GM23338 (cell line): ENCODE measurements at regions not wholly inside any gene's neighbourhood (a gene's known extent, or its start where the extent isn't known, plus 50 kb on each side); places are given as distances from the start of the nearest gene placed in this dataset.

Experiments used
- ATAC-seq: fragments of 200-7000 bp; cut with Tn5 transposase; 3 replicates; pipeline ENCODE4 v1.9.1; 2020
- DNase-seq: peaks from one replicate; pipeline ENCODE4 v3.0.0-alpha.2; 2015; ENCODE audit warnings: low spot score
- H2AFZ ChIP-seq: fragments of 200-600 bp; sonication (generic); 2 replicates; pipeline ENCODE4 v1.8.0; 2016; ENCODE audit warnings: antibody characterized with exemption, mild to moderate bottlenecking, moderate library complexity
- H3F3A ChIP-seq: fragments of 200-600 bp; sonication (generic); replicated peaks from 2 replicates; pipeline ENCODE4 v1.8.0; 2017; ENCODE audit warnings: antibody characterized with exemption, mixed run types, low read depth
- H3K27ac ChIP-seq: fragments of 200-600 bp; sonication (generic); 2 replicates; pipeline ENCODE4 v1.6.1; 2016; ENCODE audit warnings: low read depth
- H3K27me3 ChIP-seq: fragments of 200-600 bp; sonication (generic); 2 replicates; pipeline ENCODE4 v1.8.0; 2016; ENCODE audit warnings: mild to moderate bottlenecking, mixed run types, moderate library complexity; ENCODE audit not compliant: insufficient read depth
- H3K36me3 ChIP-seq: fragments of 200-600 bp; sonication (generic); 2 replicates; pipeline ENCODE4 v1.8.0; 2016; ENCODE audit warnings: mild to moderate bottlenecking; ENCODE audit not compliant: insufficient read depth
- H3K4me1 ChIP-seq: fragments of 200-600 bp; sonication (generic); 2 replicates; pipeline ENCODE4 v1.8.0; 2016; ENCODE audit warnings: mild to moderate bottlenecking, moderate library complexity; ENCODE audit not compliant: insufficient read depth
- H3K4me2 ChIP-seq: fragments of 200-600 bp; sonication (generic); 2 replicates; pipeline ENCODE4 v1.7.1; 2017; ENCODE audit warnings: mixed run types
- H3K4me3 ChIP-seq: fragments of 200-600 bp; sonication (generic); 2 replicates; pipeline ENCODE4 v1.6.1; 2016; ENCODE audit warnings: mixed run types
- H3K79me2 ChIP-seq: fragments of 200-600 bp; sonication (generic); replicated peaks from 2 replicates; pipeline ENCODE4 v1.8.0; 2017; ENCODE audit warnings: mild to moderate bottlenecking; ENCODE audit not compliant: insufficient read depth
- H3K9me2 ChIP-seq: fragments of 200-600 bp; sonication (generic); 2 replicates; pipeline ENCODE4 v1.8.0; 2017; ENCODE audit not compliant: insufficient read depth
- H4K20me1 ChIP-seq: fragments of 200-600 bp; sonication (generic); replicated peaks from 2 replicates; pipeline ENCODE4 v1.8.0; 2017; ENCODE audit warnings: mild to moderate bottlenecking; ENCODE audit not compliant: insufficient read depth
- H3K27ac Mint-ChIP-seq: 2 replicates; pipeline ENCODE4 v1.8.0; 2020; ENCODE audit warnings: inconsistent platforms, mild to moderate bottlenecking, moderate library complexity, mixed read lengths
- H3K27me3 Mint-ChIP-seq: 3 replicates; pipeline ENCODE4 v1.8.0; 2022; ENCODE audit warnings: low read depth, mild to moderate bottlenecking, moderate library complexity, mixed read lengths, inconsistent platforms; ENCODE audit not compliant: insufficient read depth, poor library complexity
- H3K36me3 Mint-ChIP-seq: 3 replicates; pipeline ENCODE4 v1.8.0; 2021; ENCODE audit warnings: low read depth, mild to moderate bottlenecking, inconsistent platforms, moderate library complexity, mixed read lengths
- H3K4me1 Mint-ChIP-seq: 3 replicates; pipeline ENCODE4 v1.8.0; 2020; ENCODE audit warnings: mild to moderate bottlenecking, inconsistent platforms, mixed read lengths
- H3K4me3 Mint-ChIP-seq: 3 replicates; pipeline ENCODE4 v1.8.0; 2021; ENCODE audit warnings: moderate library complexity, mild to moderate bottlenecking, inconsistent platforms, mixed read lengths
- H3K9me3 Mint-ChIP-seq: 3 replicates; pipeline ENCODE4 v1.8.0; 2020; ENCODE audit warnings: moderate library complexity, mild to moderate bottlenecking, inconsistent platforms, mixed read lengths
- ETS1 ChIP-seq: IDR thresholded peaks from 2 replicates; pipeline ENCODE4 v1.6.1; 2016; ENCODE audit warnings: antibody characterized with exemption
- EZH2 ChIP-seq: fragments of 200-600 bp; sonication (generic); IDR thresholded peaks from one replicate; pipeline ENCODE4 v1.8.0; 2017; ENCODE audit warnings: antibody characterized with exemption, mild to moderate bottlenecking, low read depth; ENCODE audit not compliant: unreplicated experiment
- STAT1 ChIP-seq: IDR thresholded peaks from one replicate; pipeline ENCODE4 v1.6.1; 2016; ENCODE audit warnings: antibody characterized with exemption; ENCODE audit not compliant: unreplicated experiment
- ZNF114 ChIP-seq: fragments of 250-450 bp; sonication (Bioruptor Pico); IDR thresholded peaks from 2 replicates; pipeline ENCODE4 v1.5.0; 2020; ENCODE audit warnings: mild to moderate bottlenecking, moderate library complexity
- ZNF331 ChIP-seq: fragments of 250-450 bp; sonication (Bioruptor Pico); IDR thresholded peaks from 2 replicates; pipeline ENCODE4 v1.5.0; 2020; ENCODE audit warnings: low read depth, mild to moderate bottlenecking, moderate library complexity
- ZNF462 ChIP-seq: fragments of 250-450 bp; sonication (Bioruptor Pico); IDR thresholded peaks from 2 replicates; pipeline ENCODE4 v1.5.0; 2020; ENCODE audit warnings: mild to moderate bottlenecking, moderate library complexity

- Mint-ChIP-seq H3K9me3 (no peaks in the 10 kb centered on the region), H3K4me3 (no peak overlapping the region), H3K4me1 (no peaks in the 10 kb centered on the region), H3K36me3 (no peaks in the 10 kb centered on the region), H3K27me3 (peaks cover 4% of the 10 kb centered on the region), H3K27ac (no peak overlapping the region)
- H3K27ac ChIP-seq = no peak overlapping the region
- ATAC-seq (no peak), DNase-seq (no peak)
- no peaks in the 10 kb centered on the region for H3K36me3 ChIP-seq
- H3K4me2 ChIP-seq = no peak overlapping the region
- no peak for TF ChIP-seq ZNF331 (CRISPR knock-in tag)
- TF ChIP-seq STAT1 = no peak
- TF ChIP-seq ETS1 = no peak
- no peak for TF ChIP-seq ZNF462 (CRISPR knock-in tag)
- no peak for TF ChIP-seq EZH2
- no peaks in the 10 kb centered on the region for H3F3A ChIP-seq
- H3K9me2 ChIP-seq = peaks cover 4% of the 10 kb centered on the region
- no peak overlapping the region for H2AFZ ChIP-seq
- H3K4me1 ChIP-seq = no peaks in the 10 kb centered on the region
- H3K27me3 ChIP-seq = no peaks in the 10 kb centered on the region
- H3K4me3 ChIP-seq = no peak overlapping the region
- H4K20me1 ChIP-seq = no peaks in the 10 kb centered on the region
- no peaks in the 10 kb centered on the region for H3K79me2 ChIP-seq
Observed at GRCh38 chr6:1544000-1544399, 65.7 kb upstream of the FOXC1 start.

- ATAC-seq = no peak
- H3F3A ChIP-seq = no peaks in the 10 kb centered on the region
- H3K36me3 Mint-ChIP-seq = no peaks in the 10 kb centered on the region
- no peak for TF ChIP-seq STAT1
- TF ChIP-seq ZNF114 (CRISPR knock-in tag) = no peak
- TF ChIP-seq ETS1 = no peak
Observed at GRCh38 chr6:1544603-1545002, 65.1 kb upstream of the FOXC1 start.

More at GRCh38 chr6:1544603-1545002, 65.1 kb upstream of the FOXC1 start:
- H3K4me1 Mint-ChIP-seq = no peaks in the 10 kb centered on the region
- H3K9me3 Mint-ChIP-seq = no peaks in the 10 kb centered on the region
- Histone ChIP-seq H2AFZ (no peak overlapping the region), H3K9me2 (peaks cover 4% of the 10 kb centered on the region), H3K27me3 (no peaks in the 10 kb centered on the region), H4K20me1 (no peaks in the 10 kb centered on the region), H3K27ac (no peak overlapping the region), H3K4me2 (no peak overlapping the region), H3K4me3 (no peak overlapping the region), H3K4me1 (no peaks in the 10 kb centered on the region), H3K36me3 (no peaks in the 10 kb centered on the region), H3K79me2 (no peaks in the 10 kb centered on the region)
- no peak overlapping the region for H3K27ac Mint-ChIP-seq
- peaks cover 4% of the 10 kb centered on the region for H3K27me3 Mint-ChIP-seq
- no peak for DNase-seq
- H3K4me3 Mint-ChIP-seq = no peak overlapping the region
